ENCODE measurements at regions not wholly inside any gene's neighbourhood (a gene's known extent, or its start where the extent isn't known, plus 50 kb on each side); places are given as distances from the start of the nearest gene placed in this dataset.

GRCh38 chr6:145551164-145551563, 184.2 kb downstream of the EPM2A start:
- no peak for TF ChIP-seq ZNF384 (IDR thresholded peaks at IDR 0.05)
- no peak for TF ChIP-seq FOXK2 (IDR thresholded peaks at IDR 0.05)
- TF ChIP-seq FOXM1 (IDR thresholded peaks at IDR 0.05; ENCODE audit: borderline replicate concordance), result no peak
- no peak for TF ChIP-seq HDGF (IDR thresholded peaks at IDR 0.05; ENCODE audit: borderline replicate concordance)
- no peak for TF ChIP-seq ARNT (IDR thresholded peaks at IDR 0.05)
- TF ChIP-seq SP1 (IDR thresholded peaks at IDR 0.05), result no peak
- TF ChIP-seq PKNOX1 (IDR thresholded peaks at IDR 0.05), result no peak
- TF ChIP-seq TARDBP (IDR thresholded peaks at IDR 0.05), result no peak
- TF ChIP-seq CTBP1 (IDR thresholded peaks at IDR 0.05; ENCODE audit: borderline replicate concordance), result no peak
- TF ChIP-seq SUZ12 (IDR thresholded peaks at IDR 0.05), result no peak
- TF ChIP-seq FOXA1 (IDR thresholded peaks at IDR 0.05), result no peak
- no peak for TF ChIP-seq LEF1 (IDR thresholded peaks at IDR 0.05; ENCODE audit: borderline replicate concordance)
- TF ChIP-seq L3MBTL2 (conservative IDR thresholded peaks at IDR 0.05), result no peak
